H1 (cell line): ENCODE measurements at regions not wholly inside any gene's neighbourhood (a gene's known extent, or its start where the extent isn't known, plus 50 kb on each side); places are given as distances from the start of the nearest gene placed in this dataset.
A peak's percentile ranks its signal among the peaks of the same experiment; 100 is the strongest.

Experiments used
- CBX8 ChIP-seq: fragments of 300-800, 300-1000 bp; sonication (generic); IDR thresholded peaks from 2 replicates; pipeline ENCODE4 v1.7.1; 2016; ENCODE audit warnings: low read depth, low read length, borderline replicate concordance
- CREB1 ChIP-seq: IDR thresholded peaks from 2 replicates; pipeline ENCODE4 v1.6.1; 2012; ENCODE audit warnings: inconsistent platforms
- CTCF ChIP-seq, 3 experiments: IDR thresholded peaks; 1 replicate in 2 of 3; 2 replicates in 1 of 3; pipeline versions ENCODE4 v1.5.1 to v1.6.1; 2011; ENCODE audit warnings: low read length in 3 of 3, mild to moderate bottlenecking in 3 of 3, inconsistent platforms in 2 of 3, low read depth in 1 of 3, moderate library complexity in 1 of 3; ENCODE audit not compliant: insufficient read depth in 1 of 3; ENCODE audit errors: control extremely low read depth in 1 of 3
- EGR1 ChIP-seq: IDR thresholded peaks from 2 replicates; pipeline ENCODE4 v1.6.1; 2011; ENCODE audit warnings: low read depth, low read length, borderline replicate concordance
- EP300 ChIP-seq, 2 experiments: IDR thresholded peaks; 1 replicate in 1 of 2; 2 replicates in 1 of 2; pipeline ENCODE4 v1.6.1; 2011 to 2012; ENCODE audit warnings: low read depth in 2 of 2, low read length in 2 of 2, mild to moderate bottlenecking in 2 of 2, borderline replicate concordance in 1 of 2, inconsistent platforms in 1 of 2, moderate library complexity in 1 of 2
- JUN ChIP-seq: IDR thresholded peaks from 2 replicates; pipeline ENCODE4 v1.6.1; 2011; ENCODE audit warnings: low read depth, mild to moderate bottlenecking, improper control_type of control experiment, low read length
- POLR2A ChIP-seq, 2 experiments: IDR thresholded peaks; 1 replicate in 1 of 2; 2 replicates in 1 of 2; pipeline ENCODE4 v1.6.1; 2011; ENCODE audit warnings: low read depth in 2 of 2, low read length in 2 of 2, mild to moderate bottlenecking in 2 of 2; ENCODE audit errors: control extremely low read depth in 1 of 2
- RFX5 ChIP-seq: IDR thresholded peaks from 2 replicates; pipeline ENCODE4 v1.6.1; 2011; ENCODE audit warnings: low read depth, low read length, improper control_type of control experiment, borderline replicate concordance
- RNF2 ChIP-seq: fragments of 200-900, 300-1000 bp; sonication (generic); IDR thresholded peaks from 2 replicates; pipeline ENCODE4 v1.7.1; 2016; ENCODE audit warnings: borderline replicate concordance, low read depth, mild to moderate bottlenecking, antibody characterized with exemption, low read length; ENCODE audit not compliant: poor library complexity, severe bottlenecking; ENCODE audit errors: missing control alignments
- RXRA ChIP-seq: IDR thresholded peaks from 2 replicates; pipeline ENCODE4 v1.6.1; 2011; ENCODE audit warnings: low read depth, mild to moderate bottlenecking, low read length, moderate library complexity; ENCODE audit not compliant: insufficient read depth
- SP1 ChIP-seq: IDR thresholded peaks from 2 replicates; pipeline ENCODE4 v1.6.1; 2011; ENCODE audit warnings: low read depth, low read length
- YY1 ChIP-seq: IDR thresholded peaks from 2 replicates; pipeline ENCODE4 v1.6.1; 2011; ENCODE audit warnings: low read depth, mild to moderate bottlenecking, low read length

- TF ChIP-seq CTCF (IDR thresholded peaks at IDR 0.05; ENCODE audit: control extremely low read depth in 1 of 3, insufficient read depth in 1 of 3, low read depth in 1 of 3, low read length in 3 of 3) (peak; percentile 35 to 64 (median 39)), RXRA (no peak), CBX8 (no peak), EP300 (IDR thresholded peaks at IDR 0.05; ENCODE audit: borderline replicate concordance in 1 of 2, low read depth in 2 of 2, low read length in 2 of 2) (no peak), POLR2A (IDR thresholded peaks at IDR 0.05; ENCODE audit: control extremely low read depth in 1 of 2, low read depth in 2 of 2, low read length in 2 of 2) (no peak), EGR1 (no peak), YY1 (no peak), RNF2 (no peak), RFX5 (no peak), SP1 (no peak), CREB1 (no peak), JUN (no peak)
These were observed 206.3 kb upstream of the B3GALT2 start for GRCh38 chr1:193392686-193393085.
